OCI-LY1 (cell line): ENCODE measurements at regions not wholly inside any gene's neighbourhood (a gene's known extent, or its start where the extent isn't known, plus 50 kb on each side); places are given as distances from the start of the nearest gene placed in this dataset.

ENCODE experiments used
- EZH2 ChIP-seq: fragments of 200-600 bp; sonication (generic), shearing (Covaris generic); IDR thresholded peaks from 2 replicates; pipeline ENCODE4 v1.8.0; 2017; ENCODE audit warnings: borderline replicate concordance, mixed run types, mild to moderate bottlenecking, antibody characterized with exemption, low read length, moderate library complexity, mixed read lengths
- TF ChIP-seq, protein P1 (sequence below): fragments of 200-600 bp; sonication (generic), shearing (Covaris generic); IDR thresholded peaks from 2 replicates; pipeline ENCODE4 v1.5.1; 2017; ENCODE audit warnings: mild to moderate bottlenecking, antibody characterized with exemption, low read length, moderate library complexity, mixed read lengths

DNA sequence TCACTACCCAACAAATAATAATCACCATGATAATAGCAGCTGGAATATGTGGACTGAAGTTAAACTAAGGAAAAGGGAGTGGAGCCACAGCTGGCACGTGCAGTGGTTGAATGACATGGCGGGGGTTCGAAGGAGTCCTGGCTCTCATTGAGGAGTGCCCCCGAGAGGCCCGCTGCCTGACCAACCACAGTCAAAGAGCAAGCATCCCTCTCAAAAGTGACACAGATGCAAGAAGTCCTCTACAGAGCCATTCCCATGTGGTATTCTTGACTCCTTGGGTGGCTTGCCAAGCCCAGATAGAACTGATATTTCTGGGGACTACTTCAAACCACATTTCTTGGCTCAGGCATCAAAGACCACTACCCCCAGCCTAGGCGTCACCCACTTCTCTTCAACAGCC, 405.1 kb downstream of the TNS1 start:
- no peak for TF ChIP-seq EZH2
- TF ChIP-seq, protein P1, sequence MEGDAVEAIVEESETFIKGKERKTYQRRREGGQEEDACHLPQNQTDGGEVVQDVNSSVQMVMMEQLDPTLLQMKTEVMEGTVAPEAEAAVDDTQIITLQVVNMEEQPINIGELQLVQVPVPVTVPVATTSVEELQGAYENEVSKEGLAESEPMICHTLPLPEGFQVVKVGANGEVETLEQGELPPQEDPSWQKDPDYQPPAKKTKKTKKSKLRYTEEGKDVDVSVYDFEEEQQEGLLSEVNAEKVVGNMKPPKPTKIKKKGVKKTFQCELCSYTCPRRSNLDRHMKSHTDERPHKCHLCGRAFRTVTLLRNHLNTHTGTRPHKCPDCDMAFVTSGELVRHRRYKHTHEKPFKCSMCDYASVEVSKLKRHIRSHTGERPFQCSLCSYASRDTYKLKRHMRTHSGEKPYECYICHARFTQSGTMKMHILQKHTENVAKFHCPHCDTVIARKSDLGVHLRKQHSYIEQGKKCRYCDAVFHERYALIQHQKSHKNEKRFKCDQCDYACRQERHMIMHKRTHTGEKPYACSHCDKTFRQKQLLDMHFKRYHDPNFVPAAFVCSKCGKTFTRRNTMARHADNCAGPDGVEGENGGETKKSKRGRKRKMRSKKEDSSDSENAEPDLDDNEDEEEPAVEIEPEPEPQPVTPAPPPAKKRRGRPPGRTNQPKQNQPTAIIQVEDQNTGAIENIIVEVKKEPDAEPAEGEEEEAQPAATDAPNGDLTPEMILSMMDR = no peak
